HepG2 (cell line): ENCODE measurements at regions not wholly inside any gene's neighbourhood (a gene's known extent, or its start where the extent isn't known, plus 50 kb on each side); places are given as distances from the start of the nearest gene placed in this dataset.

ENCODE experiments used
- ATM ChIP-seq: fragments of 450-650 bp; IDR thresholded peaks from 2 replicates; pipeline ENCODE4 v1.7.1; 2017; ENCODE audit warnings: mild to moderate bottlenecking, borderline replicate concordance
- CREB1 ChIP-seq, 2 experiments: fragments of 450-650 bp in 1 of 2; IDR thresholded peaks; 2 replicates each; pipeline ENCODE4 v1.6.1; 2016 to 2017; ENCODE audit warnings: control low read depth in 1 of 2, mild to moderate bottlenecking in 1 of 2, missing compliant biosample characterization in 1 of 2, missing genetic modification characterization in 1 of 2
- HDAC1 ChIP-seq: sonication (generic); formaldehyde crosslinking; IDR thresholded peaks from 2 replicates; pipeline ENCODE4 v1.5.1; 2020; ENCODE audit warnings: mild to moderate bottlenecking, missing genetic modification reagents
- PRPF4 ChIP-seq: fragments of 200-400 bp; formaldehyde crosslinking; IDR thresholded peaks from 2 replicates; pipeline ENCODE4 v1.6.1; 2016; ENCODE audit warnings: low read length, low read depth; ENCODE audit not compliant: poor library complexity, severe bottlenecking
- RCOR2 ChIP-seq: IDR thresholded peaks from 2 replicates; pipeline ENCODE4 v1.6.1; 2016; ENCODE audit warnings: missing biosample characterization, missing genetic modification reagents
- ZFP41 ChIP-seq: sonication (generic); formaldehyde crosslinking; IDR thresholded peaks from 2 replicates; pipeline ENCODE4 v1.4.0; 2020; ENCODE audit warnings: mild to moderate bottlenecking, missing genetic modification reagents, borderline replicate concordance
- ZNF160 ChIP-seq: sonication (generic); formaldehyde crosslinking; IDR thresholded peaks from 2 replicates; pipeline ENCODE4 v1.8.0; 2022; ENCODE audit warnings: mild to moderate bottlenecking, inconsistent platforms, missing genetic modification reagents
- ZNF205 ChIP-seq: IDR thresholded peaks from 2 replicates; pipeline ENCODE4 v1.6.1; 2018; ENCODE audit warnings: missing biosample characterization, missing genetic modification reagents
- ZNF235 ChIP-seq: sonication (generic); formaldehyde crosslinking; IDR thresholded peaks from 2 replicates; pipeline ENCODE4 v1.8.1; 2023; ENCODE audit warnings: mild to moderate bottlenecking, missing genetic modification reagents, borderline replicate concordance
- ZNF34 ChIP-seq: sonication (generic); formaldehyde crosslinking; IDR thresholded peaks from 2 replicates; pipeline ENCODE4 v1.4.0; 2020; ENCODE audit warnings: mild to moderate bottlenecking, missing genetic modification reagents, borderline replicate concordance
- ZNF616 ChIP-seq: sonication (generic); formaldehyde crosslinking; IDR thresholded peaks from 2 replicates; pipeline ENCODE4 v1.5.0; 2020; ENCODE audit warnings: low read depth, mild to moderate bottlenecking, missing genetic modification reagents
- ZNF724P ChIP-seq: sonication (generic); formaldehyde crosslinking; IDR thresholded peaks from 2 replicates; pipeline ENCODE4 v1.8.0; 2022; ENCODE audit warnings: missing genetic modification reagents, borderline replicate concordance
- ZZZ3 ChIP-seq: sonication (generic); formaldehyde crosslinking; IDR thresholded peaks from 2 replicates; pipeline ENCODE4 v1.4.0; 2020; ENCODE audit warnings: missing genetic modification reagents, mild to moderate bottlenecking, borderline replicate concordance
- TF ChIP-seq, protein P1 (sequence below): fragments of 450-650 bp; IDR thresholded peaks from 2 replicates; pipeline ENCODE4 v1.6.1; 2017
- TF ChIP-seq, protein P2 (sequence below): sonication (generic); formaldehyde crosslinking; IDR thresholded peaks from 2 replicates; pipeline ENCODE4 v1.9.0; 2021; ENCODE audit warnings: missing genetic modification reagents, borderline replicate concordance
- TF ChIP-seq, protein P3 (sequence below): sonication (generic); formaldehyde crosslinking; IDR thresholded peaks from 2 replicates; pipeline ENCODE4 v1.8.0; 2022; ENCODE audit warnings: missing genetic modification reagents, mild to moderate bottlenecking, inconsistent platforms, borderline replicate concordance
- TF ChIP-seq, protein P4 (sequence below): sonication (generic); formaldehyde crosslinking; IDR thresholded peaks from 2 replicates; pipeline ENCODE4 v1.5.1; 2020; ENCODE audit warnings: missing genetic modification reagents, mild to moderate bottlenecking, borderline replicate concordance
- TF ChIP-seq, protein P5 (sequence below): sonication (generic); formaldehyde crosslinking; IDR thresholded peaks from 2 replicates; pipeline ENCODE4 v1.8.0; 2022; ENCODE audit warnings: mild to moderate bottlenecking, missing genetic modification reagents; ENCODE audit not compliant: insufficient replicate concordance
- TF ChIP-seq, protein P6 (sequence below): sonication (generic); formaldehyde crosslinking; IDR thresholded peaks from 2 replicates; pipeline ENCODE4 v1.9.0; 2021; ENCODE audit warnings: missing genetic modification reagents, borderline replicate concordance

DNA sequence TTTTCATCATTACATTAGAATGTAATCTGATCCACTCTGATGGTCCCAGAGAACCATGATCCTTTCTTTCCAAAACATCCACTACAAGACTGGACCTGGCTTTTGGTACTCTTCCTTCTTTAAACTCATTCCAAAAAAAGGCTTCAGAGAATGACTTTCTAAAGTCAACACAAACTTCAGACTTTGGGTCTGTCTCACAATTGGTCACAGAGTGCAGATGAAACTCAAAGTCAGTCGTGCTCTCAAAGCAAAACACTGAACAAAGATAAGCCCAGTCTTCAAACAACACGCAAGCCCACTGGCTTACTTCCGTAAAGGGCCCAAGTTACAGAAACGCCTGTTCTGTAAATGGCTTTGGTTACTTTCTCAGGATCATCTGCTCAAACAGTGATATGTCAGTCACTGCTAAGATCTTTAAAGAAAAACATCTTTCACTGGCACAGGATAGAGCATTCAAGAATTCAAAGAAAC is 250.9 kb upstream of the MKLN1 start (continued):
- TF ChIP-seq ZNF235 (CRISPR knock-in tag) (no peak), HDAC1 (CRISPR knock-in tag) (peak; percentile 62), ZNF160 (0 out of 2 replicates have a peak, but pooled peaks have one; percentile 26), CREB1 (IDR thresholded peaks at IDR 0.05) (no peak), CREB1 (CRISPR knock-in tag; IDR thresholded peaks at IDR 0.05) (peak; percentile 46; the same call in 1 of the 2 replicates), ATM (no peak), ZNF616 (no peak), ZFP41 (CRISPR knock-in tag) (no peak), RCOR2 (CRISPR knock-in tag) (peak; percentile 87), ZNF724P (no peak), ZZZ3 (CRISPR knock-in tag) (no peak), ZNF34 (CRISPR knock-in tag) (no peak), PRPF4 (no peak), ZNF205 (CRISPR knock-in tag) (0 out of 2 replicates have a peak, but pooled peaks have one; percentile 45)
- TF ChIP-seq, protein P1, sequence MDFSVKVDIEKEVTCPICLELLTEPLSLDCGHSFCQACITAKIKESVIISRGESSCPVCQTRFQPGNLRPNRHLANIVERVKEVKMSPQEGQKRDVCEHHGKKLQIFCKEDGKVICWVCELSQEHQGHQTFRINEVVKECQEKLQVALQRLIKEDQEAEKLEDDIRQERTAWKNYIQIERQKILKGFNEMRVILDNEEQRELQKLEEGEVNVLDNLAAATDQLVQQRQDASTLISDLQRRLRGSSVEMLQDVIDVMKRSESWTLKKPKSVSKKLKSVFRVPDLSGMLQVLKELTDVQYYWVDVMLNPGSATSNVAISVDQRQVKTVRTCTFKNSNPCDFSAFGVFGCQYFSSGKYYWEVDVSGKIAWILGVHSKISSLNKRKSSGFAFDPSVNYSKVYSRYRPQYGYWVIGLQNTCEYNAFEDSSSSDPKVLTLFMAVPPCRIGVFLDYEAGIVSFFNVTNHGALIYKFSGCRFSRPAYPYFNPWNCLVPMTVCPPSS = no peak
- TF ChIP-seq, protein P2, sequence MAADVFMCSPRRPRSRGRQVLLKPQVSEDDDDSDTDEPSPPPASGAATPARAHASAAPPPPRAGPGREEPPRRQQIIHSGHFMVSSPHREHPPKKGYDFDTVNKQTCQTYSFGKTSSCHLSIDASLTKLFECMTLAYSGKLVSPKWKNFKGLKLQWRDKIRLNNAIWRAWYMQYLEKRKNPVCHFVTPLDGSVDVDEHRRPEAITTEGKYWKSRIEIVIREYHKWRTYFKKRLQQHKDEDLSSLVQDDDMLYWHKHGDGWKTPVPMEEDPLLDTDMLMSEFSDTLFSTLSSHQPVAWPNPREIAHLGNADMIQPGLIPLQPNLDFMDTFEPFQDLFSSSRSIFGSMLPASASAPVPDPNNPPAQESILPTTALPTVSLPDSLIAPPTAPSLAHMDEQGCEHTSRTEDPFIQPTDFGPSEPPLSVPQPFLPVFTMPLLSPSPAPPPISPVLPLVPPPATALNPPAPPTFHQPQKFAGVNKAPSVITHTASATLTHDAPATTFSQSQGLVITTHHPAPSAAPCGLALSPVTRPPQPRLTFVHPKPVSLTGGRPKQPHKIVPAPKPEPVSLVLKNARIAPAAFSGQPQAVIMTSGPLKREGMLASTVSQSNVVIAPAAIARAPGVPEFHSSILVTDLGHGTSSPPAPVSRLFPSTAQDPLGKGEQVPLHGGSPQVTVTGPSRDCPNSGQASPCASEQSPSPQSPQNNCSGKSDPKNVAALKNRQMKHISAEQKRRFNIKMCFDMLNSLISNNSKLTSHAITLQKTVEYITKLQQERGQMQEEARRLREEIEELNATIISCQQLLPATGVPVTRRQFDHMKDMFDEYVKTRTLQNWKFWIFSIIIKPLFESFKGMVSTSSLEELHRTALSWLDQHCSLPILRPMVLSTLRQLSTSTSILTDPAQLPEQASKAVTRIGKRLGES (CRISPR knock-in tag) = no peak
- TF ChIP-seq, protein P3, sequence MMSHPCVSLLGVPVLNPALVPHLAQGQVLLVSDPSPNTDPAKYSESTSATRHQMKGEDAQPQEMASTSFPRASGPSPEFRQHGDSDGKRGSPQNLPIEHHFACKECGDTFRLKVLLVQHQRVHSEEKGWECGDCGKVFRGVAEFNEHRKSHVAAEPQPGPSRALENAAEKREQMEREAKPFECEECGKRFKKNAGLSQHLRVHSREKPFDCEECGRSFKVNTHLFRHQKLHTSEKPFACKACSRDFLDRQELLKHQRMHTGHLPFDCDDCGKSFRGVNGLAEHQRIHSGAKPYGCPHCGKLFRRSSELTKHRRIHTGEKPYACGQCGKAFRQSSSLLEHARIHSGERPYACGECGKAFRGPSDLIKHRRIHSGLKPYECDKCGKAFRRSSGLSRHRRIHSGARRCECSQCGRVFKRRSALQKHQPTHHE (CRISPR knock-in tag) = no peak
- TF ChIP-seq, protein P4, sequence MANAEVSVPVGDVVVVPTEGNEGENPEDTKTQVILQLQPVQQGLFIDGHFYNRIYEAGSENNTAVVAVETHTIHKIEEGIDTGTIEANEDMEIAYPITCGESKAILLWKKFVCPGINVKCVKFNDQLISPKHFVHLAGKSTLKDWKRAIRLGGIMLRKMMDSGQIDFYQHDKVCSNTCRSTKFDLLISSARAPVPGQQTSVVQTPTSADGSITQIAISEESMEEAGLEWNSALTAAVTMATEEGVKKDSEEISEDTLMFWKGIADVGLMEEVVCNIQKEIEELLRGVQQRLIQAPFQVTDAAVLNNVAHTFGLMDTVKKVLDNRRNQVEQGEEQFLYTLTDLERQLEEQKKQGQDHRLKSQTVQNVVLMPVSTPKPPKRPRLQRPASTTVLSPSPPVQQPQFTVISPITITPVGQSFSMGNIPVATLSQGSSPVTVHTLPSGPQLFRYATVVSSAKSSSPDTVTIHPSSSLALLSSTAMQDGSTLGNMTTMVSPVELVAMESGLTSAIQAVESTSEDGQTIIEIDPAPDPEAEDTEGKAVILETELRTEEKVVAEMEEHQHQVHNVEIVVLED = no peak
- TF ChIP-seq, protein P5, sequence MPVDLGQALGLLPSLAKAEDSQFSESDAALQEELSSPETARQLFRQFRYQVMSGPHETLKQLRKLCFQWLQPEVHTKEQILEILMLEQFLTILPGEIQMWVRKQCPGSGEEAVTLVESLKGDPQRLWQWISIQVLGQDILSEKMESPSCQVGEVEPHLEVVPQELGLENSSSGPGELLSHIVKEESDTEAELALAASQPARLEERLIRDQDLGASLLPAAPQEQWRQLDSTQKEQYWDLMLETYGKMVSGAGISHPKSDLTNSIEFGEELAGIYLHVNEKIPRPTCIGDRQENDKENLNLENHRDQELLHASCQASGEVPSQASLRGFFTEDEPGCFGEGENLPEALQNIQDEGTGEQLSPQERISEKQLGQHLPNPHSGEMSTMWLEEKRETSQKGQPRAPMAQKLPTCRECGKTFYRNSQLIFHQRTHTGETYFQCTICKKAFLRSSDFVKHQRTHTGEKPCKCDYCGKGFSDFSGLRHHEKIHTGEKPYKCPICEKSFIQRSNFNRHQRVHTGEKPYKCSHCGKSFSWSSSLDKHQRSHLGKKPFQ (CRISPR knock-in tag) = peak; percentile 27
- TF ChIP-seq, protein P6, sequence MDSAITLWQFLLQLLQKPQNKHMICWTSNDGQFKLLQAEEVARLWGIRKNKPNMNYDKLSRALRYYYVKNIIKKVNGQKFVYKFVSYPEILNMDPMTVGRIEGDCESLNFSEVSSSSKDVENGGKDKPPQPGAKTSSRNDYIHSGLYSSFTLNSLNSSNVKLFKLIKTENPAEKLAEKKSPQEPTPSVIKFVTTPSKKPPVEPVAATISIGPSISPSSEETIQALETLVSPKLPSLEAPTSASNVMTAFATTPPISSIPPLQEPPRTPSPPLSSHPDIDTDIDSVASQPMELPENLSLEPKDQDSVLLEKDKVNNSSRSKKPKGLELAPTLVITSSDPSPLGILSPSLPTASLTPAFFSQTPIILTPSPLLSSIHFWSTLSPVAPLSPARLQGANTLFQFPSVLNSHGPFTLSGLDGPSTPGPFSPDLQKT (CRISPR knock-in tag) = no peak
